ENCODE measurements at regions not wholly inside any gene's neighbourhood (a gene's known extent, or its start where the extent isn't known, plus 50 kb on each side); places are given as distances from the start of the nearest gene placed in this dataset.

- ChIA-PET CTCF (no interaction called here), POLR2A (no interaction called here)
- Mint-ChIP-seq H3K4me3 (no peak overlapping the region), H3K27ac (no peak overlapping the region), H3K9me3 (no peaks in the 10 kb centered on the region), H3K4me1 (ENCODE audit: low read depth) (no peaks in the 10 kb centered on the region), H3K27me3 (peaks cover 14% of the 10 kb centered on the region), H3K36me3 (no peaks in the 10 kb centered on the region)
- intact Hi-C loops (cut with micrococcal nuclease): no loop called here
- DNase-seq: no peak
Measured at GRCh38 chr2:38164881-38165280, 88.9 kb upstream of the CYP1B1 start.

GRCh38 chr2:38163579-38163978 lies 87.6 kb upstream of the CYP1B1 start:
- no peak for DNase-seq
- Mint-ChIP-seq H3K36me3 (no peaks in the 10 kb centered on the region), H3K4me1 (ENCODE audit: low read depth) (no peaks in the 10 kb centered on the region), H3K9me3 (no peaks in the 10 kb centered on the region), H3K27ac (no peak overlapping the region), H3K27me3 (peaks cover 11% of the 10 kb centered on the region), H3K4me3 (no peak overlapping the region)
- POLR2A ChIA-PET: no interaction called here
- intact Hi-C loops (cut with micrococcal nuclease): no loop called here
- CTCF ChIA-PET: interaction anchor here (1.2 to 1.4 kb wide), 2 partner anchors 111 to 182 kb away, joined by 3 to 5 read pairs; no protein-coding TSS in a partner anchor

GRCh38 chr2:38163006-38163405 lies 87.1 kb upstream of the CYP1B1 start:
- ChIA-PET POLR2A (no interaction called here), CTCF (interaction anchor here (1.2 to 1.4 kb wide), 2 partner anchors 112 to 181 kb away, joined by 3 to 5 read pairs; no protein-coding TSS in a partner anchor)
- intact Hi-C loops (cut with micrococcal nuclease): no loop called here
- no peak for DNase-seq
- Mint-ChIP-seq H3K9me3 (no peaks in the 10 kb centered on the region), H3K27ac (no peak overlapping the region), H3K36me3 (no peaks in the 10 kb centered on the region), H3K4me1 (ENCODE audit: low read depth) (no peaks in the 10 kb centered on the region), H3K27me3 (peaks cover 11% of the 10 kb centered on the region), H3K4me3 (no peak overlapping the region)

- Mint-ChIP-seq H3K4me3 (no peak overlapping the region), H3K27me3 (peaks cover 16% of the 10 kb centered on the region), H3K4me1 (ENCODE audit: low read depth) (no peaks in the 10 kb centered on the region), H3K27ac (no peak overlapping the region), H3K36me3 (no peaks in the 10 kb centered on the region), H3K9me3 (no peaks in the 10 kb centered on the region)
- POLR2A ChIA-PET: no interaction called here
- CTCF ChIA-PET: no interaction called here
- no peak for DNase-seq
- intact Hi-C loops (cut with micrococcal nuclease): no loop called here
Measured at GRCh38 chr2:38160516-38160915, 84.6 kb upstream of the CYP1B1 start.

- H3K4me1 Mint-ChIP-seq (ENCODE audit: low read depth): no peaks in the 10 kb centered on the region
- H3K9me3 Mint-ChIP-seq: no peaks in the 10 kb centered on the region
- no peak for DNase-seq
- H3K4me3 Mint-ChIP-seq: no peak overlapping the region
- no peak overlapping the region for H3K27ac Mint-ChIP-seq
- peaks cover 18% of the 10 kb centered on the region for H3K27me3 Mint-ChIP-seq
- POLR2A ChIA-PET: no interaction called here
- intact Hi-C loops (cut with micrococcal nuclease): no loop called here
- CTCF ChIA-PET: no interaction called here
- H3K36me3 Mint-ChIP-seq: no peaks in the 10 kb centered on the region
Measured at GRCh38 chr2:38159597-38159996, 83.6 kb upstream of the CYP1B1 start.

- CTCF ChIA-PET: no interaction called here
- DNase-seq: no peak
- Mint-ChIP-seq H3K4me3 (no peak overlapping the region), H3K27me3 (peaks cover 17% of the 10 kb centered on the region), H3K9me3 (no peaks in the 10 kb centered on the region), H3K27ac (no peak overlapping the region), H3K4me1 (ENCODE audit: low read depth) (no peaks in the 10 kb centered on the region), H3K36me3 (no peaks in the 10 kb centered on the region)
- POLR2A ChIA-PET: no interaction called here
- intact Hi-C loops (cut with micrococcal nuclease): no loop called here
Measured at GRCh38 chr2:38159191-38159590, 83.2 kb upstream of the CYP1B1 start.

GRCh38 chr2:38158378-38159118 lies 82.6 kb upstream of the CYP1B1 start:
- H3K9me3 Mint-ChIP-seq: no peaks in the 10 kb centered on the region
- intact Hi-C loops (cut with micrococcal nuclease): no loop called here
- no peaks in the 10 kb centered on the region for H3K36me3 Mint-ChIP-seq
- CTCF ChIA-PET: no interaction called here
- no peaks in the 10 kb centered on the region for H3K4me1 Mint-ChIP-seq (ENCODE audit: low read depth)
- peaks cover 19% of the 10 kb centered on the region for H3K27me3 Mint-ChIP-seq
- no peak overlapping the region for H3K4me3 Mint-ChIP-seq
- H3K27ac Mint-ChIP-seq: no peak overlapping the region
- DNase-seq: no peak
- POLR2A ChIA-PET: no interaction called here

GRCh38 chr2:38156436-38156835 lies 80.5 kb upstream of the CYP1B1 start:
- no peak overlapping the region for H3K4me3 Mint-ChIP-seq
- peaks cover 17% of the 10 kb centered on the region for H3K27me3 Mint-ChIP-seq
- ChIA-PET POLR2A (no interaction called here), CTCF (no interaction called here)
- no peaks in the 10 kb centered on the region for H3K4me1 Mint-ChIP-seq (ENCODE audit: low read depth)
- no peaks in the 10 kb centered on the region for H3K9me3 Mint-ChIP-seq
- no peak overlapping the region for H3K27ac Mint-ChIP-seq
- intact Hi-C loops (cut with micrococcal nuclease): no loop called here
- DNase-seq: no peak
- H3K36me3 Mint-ChIP-seq: no peaks in the 10 kb centered on the region

GRCh38 chr2:38155015-38155414 lies 79.1 kb upstream of the CYP1B1 start:
- no peak for DNase-seq
- H3K9me3 Mint-ChIP-seq: no peaks in the 10 kb centered on the region
- POLR2A ChIA-PET: no interaction called here

GRCh38 chr2:38154395-38154794 lies 78.4 kb upstream of the CYP1B1 start:
- CTCF ChIA-PET: no interaction called here
- H3K9me3 Mint-ChIP-seq: no peaks in the 10 kb centered on the region
- no peak overlapping the region for H3K27ac Mint-ChIP-seq
- DNase-seq: no peak
- no peaks in the 10 kb centered on the region for H3K36me3 Mint-ChIP-seq
- intact Hi-C loops (cut with micrococcal nuclease): no loop called here
- POLR2A ChIA-PET: no interaction called here
- no peak overlapping the region for H3K4me3 Mint-ChIP-seq
- peaks cover 17% of the 10 kb centered on the region for H3K27me3 Mint-ChIP-seq
- no peaks in the 10 kb centered on the region for H3K4me1 Mint-ChIP-seq (ENCODE audit: low read depth)

More at GRCh38 chr2:38155015-38155414, 79.1 kb upstream of the CYP1B1 start:
- CTCF ChIA-PET: no interaction called here
- no peaks in the 10 kb centered on the region for H3K4me1 Mint-ChIP-seq (ENCODE audit: low read depth)
- peaks cover 17% of the 10 kb centered on the region for H3K27me3 Mint-ChIP-seq
- H3K4me3 Mint-ChIP-seq: no peak overlapping the region
- H3K36me3 Mint-ChIP-seq: no peaks in the 10 kb centered on the region
- intact Hi-C loops (cut with micrococcal nuclease): no loop called here
- no peak overlapping the region for H3K27ac Mint-ChIP-seq

GRCh38 chr2:38153476-38154135 lies 77.7 kb upstream of the CYP1B1 start:
- ChIA-PET CTCF (interaction anchor here (1.0 kb wide), 1 partner anchor 121 kb away, joined by 3 read pairs; no protein-coding TSS in a partner anchor), POLR2A (no interaction called here)
- no peak overlapping the region for H3K4me3 Mint-ChIP-seq
- H3K27ac Mint-ChIP-seq: no peak overlapping the region
- no peaks in the 10 kb centered on the region for H3K36me3 Mint-ChIP-seq
- H3K9me3 Mint-ChIP-seq: no peaks in the 10 kb centered on the region
- no peaks in the 10 kb centered on the region for H3K4me1 Mint-ChIP-seq (ENCODE audit: low read depth)
- no peak for DNase-seq
- H3K27me3 Mint-ChIP-seq: peaks cover 17% of the 10 kb centered on the region
- intact Hi-C loops (cut with micrococcal nuclease): no loop called here

GRCh38 chr2:38152913-38153312 lies 77.0 kb upstream of the CYP1B1 start:
- H3K27me3 Mint-ChIP-seq: peaks cover 16% of the 10 kb centered on the region
- CTCF ChIA-PET: interaction anchor here (1.0 kb wide), 1 partner anchor 122 kb away, joined by 3 read pairs; no protein-coding TSS in a partner anchor
- POLR2A ChIA-PET: no interaction called here
- DNase-seq: no peak
- no peak overlapping the region for H3K27ac Mint-ChIP-seq
- intact Hi-C loops (cut with micrococcal nuclease): no loop called here
- no peaks in the 10 kb centered on the region for H3K36me3 Mint-ChIP-seq
- no peaks in the 10 kb centered on the region for H3K4me1 Mint-ChIP-seq (ENCODE audit: low read depth)
- no peak overlapping the region for H3K4me3 Mint-ChIP-seq
- no peaks in the 10 kb centered on the region for H3K9me3 Mint-ChIP-seq

GRCh38 chr2:38152035-38152434 lies 76.1 kb upstream of the CYP1B1 start:
- H3K9me3 Mint-ChIP-seq: no peaks in the 10 kb centered on the region
- no peak overlapping the region for H3K27ac Mint-ChIP-seq
- peaks cover 16% of the 10 kb centered on the region for H3K27me3 Mint-ChIP-seq
- no peak overlapping the region for H3K4me3 Mint-ChIP-seq
- ChIA-PET POLR2A (no interaction called here), CTCF (no interaction called here)
- intact Hi-C loops (cut with micrococcal nuclease): no loop called here
- H3K4me1 Mint-ChIP-seq (ENCODE audit: low read depth): peaks cover 2% of the 10 kb centered on the region
- no peaks in the 10 kb centered on the region for H3K36me3 Mint-ChIP-seq
- no peak for DNase-seq

Data from activated CD4-positive, alpha-beta memory T cell treated with anti-CD3 and anti-CD28 coated beads for 36 hours (primary cell).